ENCODE measurements at regions not wholly inside any gene's neighbourhood (a gene's known extent, or its start where the extent isn't known, plus 50 kb on each side); places are given as distances from the start of the nearest gene placed in this dataset.

- TF ChIP-seq, protein P1, sequence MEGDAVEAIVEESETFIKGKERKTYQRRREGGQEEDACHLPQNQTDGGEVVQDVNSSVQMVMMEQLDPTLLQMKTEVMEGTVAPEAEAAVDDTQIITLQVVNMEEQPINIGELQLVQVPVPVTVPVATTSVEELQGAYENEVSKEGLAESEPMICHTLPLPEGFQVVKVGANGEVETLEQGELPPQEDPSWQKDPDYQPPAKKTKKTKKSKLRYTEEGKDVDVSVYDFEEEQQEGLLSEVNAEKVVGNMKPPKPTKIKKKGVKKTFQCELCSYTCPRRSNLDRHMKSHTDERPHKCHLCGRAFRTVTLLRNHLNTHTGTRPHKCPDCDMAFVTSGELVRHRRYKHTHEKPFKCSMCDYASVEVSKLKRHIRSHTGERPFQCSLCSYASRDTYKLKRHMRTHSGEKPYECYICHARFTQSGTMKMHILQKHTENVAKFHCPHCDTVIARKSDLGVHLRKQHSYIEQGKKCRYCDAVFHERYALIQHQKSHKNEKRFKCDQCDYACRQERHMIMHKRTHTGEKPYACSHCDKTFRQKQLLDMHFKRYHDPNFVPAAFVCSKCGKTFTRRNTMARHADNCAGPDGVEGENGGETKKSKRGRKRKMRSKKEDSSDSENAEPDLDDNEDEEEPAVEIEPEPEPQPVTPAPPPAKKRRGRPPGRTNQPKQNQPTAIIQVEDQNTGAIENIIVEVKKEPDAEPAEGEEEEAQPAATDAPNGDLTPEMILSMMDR (IDR thresholded peaks at IDR 0.05; ENCODE audit: extremely low read depth in 1 of 2, insufficient read depth in 1 of 2, low read depth in 1 of 2, low read length in 2 of 2): no peak
- TF ChIP-seq POLR2AphosphoS5 (IDR thresholded peaks at IDR 0.05; ENCODE audit: insufficient read depth, low read depth, low read length): no peak
- TF ChIP-seq MAX (IDR thresholded peaks at IDR 0.05; ENCODE audit: insufficient read depth, insufficient read length): no peak
- TF ChIP-seq EZH2 (IDR thresholded peaks at IDR 0.05; ENCODE audit: borderline replicate concordance, low read depth, low read length, severe bottlenecking): no peak
- TF ChIP-seq POLR2A (IDR thresholded peaks at IDR 0.05; ENCODE audit: low read depth, low read length): no peak
Measured at GRCh38 chr12:86729739-86730138, 473.5 kb upstream of the MGAT4C start.

All from endothelial cell of umbilical vein (primary cell).